PFSK-1 (cell line): ENCODE measurements at regions not wholly inside any gene's neighbourhood (a gene's known extent, or its start where the extent isn't known, plus 50 kb on each side); places are given as distances from the start of the nearest gene placed in this dataset.

ENCODE experiments used
- POLR2AphosphoS5 ChIP-seq: IDR thresholded peaks from 2 replicates; pipeline ENCODE4 v1.6.1; 2012; ENCODE audit warnings: low read depth, mild to moderate bottlenecking, control low read depth, low read length, moderate library complexity
- TF ChIP-seq, protein P1 (sequence below), 2 experiments: IDR thresholded peaks; 2 replicates each; pipeline versions ENCODE4 v1.6.1 to v1.8.0; 2011 to 2012; ENCODE audit warnings: low read depth in 2 of 2, low read length in 2 of 2, control low read depth in 1 of 2, inconsistent platforms in 1 of 2, mild to moderate bottlenecking in 1 of 2, moderate library complexity in 1 of 2; ENCODE audit not compliant: insufficient read depth in 1 of 2

DNA sequence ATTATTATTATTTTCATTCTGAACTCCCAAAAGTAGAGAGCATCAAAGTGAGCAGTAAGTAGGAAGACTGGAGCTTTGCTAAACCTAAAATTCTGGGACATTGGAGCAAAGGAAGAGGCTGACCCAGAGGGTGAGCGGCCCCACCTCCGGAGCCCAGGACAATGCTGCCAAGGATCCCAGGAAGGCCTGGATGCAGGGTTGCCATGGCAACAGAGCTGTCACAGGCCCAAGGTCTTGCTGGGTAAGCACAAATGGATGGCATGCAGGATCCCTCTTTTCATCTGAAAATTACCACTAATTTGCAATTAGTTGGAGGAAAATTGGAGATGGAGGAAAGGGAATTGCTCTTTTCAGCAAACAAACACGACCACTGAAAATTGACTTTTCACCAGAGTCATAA, 457.9 kb upstream of the CDH5 start:
- TF ChIP-seq, protein P1, sequence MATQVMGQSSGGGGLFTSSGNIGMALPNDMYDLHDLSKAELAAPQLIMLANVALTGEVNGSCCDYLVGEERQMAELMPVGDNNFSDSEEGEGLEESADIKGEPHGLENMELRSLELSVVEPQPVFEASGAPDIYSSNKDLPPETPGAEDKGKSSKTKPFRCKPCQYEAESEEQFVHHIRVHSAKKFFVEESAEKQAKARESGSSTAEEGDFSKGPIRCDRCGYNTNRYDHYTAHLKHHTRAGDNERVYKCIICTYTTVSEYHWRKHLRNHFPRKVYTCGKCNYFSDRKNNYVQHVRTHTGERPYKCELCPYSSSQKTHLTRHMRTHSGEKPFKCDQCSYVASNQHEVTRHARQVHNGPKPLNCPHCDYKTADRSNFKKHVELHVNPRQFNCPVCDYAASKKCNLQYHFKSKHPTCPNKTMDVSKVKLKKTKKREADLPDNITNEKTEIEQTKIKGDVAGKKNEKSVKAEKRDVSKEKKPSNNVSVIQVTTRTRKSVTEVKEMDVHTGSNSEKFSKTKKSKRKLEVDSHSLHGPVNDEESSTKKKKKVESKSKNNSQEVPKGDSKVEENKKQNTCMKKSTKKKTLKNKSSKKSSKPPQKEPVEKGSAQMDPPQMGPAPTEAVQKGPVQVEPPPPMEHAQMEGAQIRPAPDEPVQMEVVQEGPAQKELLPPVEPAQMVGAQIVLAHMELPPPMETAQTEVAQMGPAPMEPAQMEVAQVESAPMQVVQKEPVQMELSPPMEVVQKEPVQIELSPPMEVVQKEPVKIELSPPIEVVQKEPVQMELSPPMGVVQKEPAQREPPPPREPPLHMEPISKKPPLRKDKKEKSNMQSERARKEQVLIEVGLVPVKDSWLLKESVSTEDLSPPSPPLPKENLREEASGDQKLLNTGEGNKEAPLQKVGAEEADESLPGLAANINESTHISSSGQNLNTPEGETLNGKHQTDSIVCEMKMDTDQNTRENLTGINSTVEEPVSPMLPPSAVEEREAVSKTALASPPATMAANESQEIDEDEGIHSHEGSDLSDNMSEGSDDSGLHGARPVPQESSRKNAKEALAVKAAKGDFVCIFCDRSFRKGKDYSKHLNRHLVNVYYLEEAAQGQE (IDR thresholded peaks at IDR 0.05; ENCODE audit: insufficient read depth in 1 of 2, low read depth in 2 of 2, low read length in 2 of 2) = no peak
- TF ChIP-seq POLR2AphosphoS5 = no peak
